IMR-90 (cell line): ENCODE measurements at regions not wholly inside any gene's neighbourhood (a gene's known extent, or its start where the extent isn't known, plus 50 kb on each side); places are given as distances from the start of the nearest gene placed in this dataset.

ENCODE experiments used
- ATAC-seq: fragments of 200-7000 bp; cut with Tn5 transposase; 2 replicates; pipeline ENCODE4 v1.9.1; 2020; ENCODE audit warnings: low read depth, mild to moderate bottlenecking, moderate library complexity
- BruUV-seq: library from RNA; stranded (reverse); fragments of 400-500 nt; replicated peaks from 2 replicates; lab custom pipeline; 2021; lab: Mats Ljungman, UMichigan
- CTCF ChIA-PET: fragments of 300-600 bp; formaldehyde crosslinking; extraction: SDS; loops from one replicate; lab custom pipeline; 2021; ENCODE audit warnings: antibody characterized with exemption; lab: Yijun Ruan, JAX
- POLR2A ChIA-PET: fragments of 300-600 bp; sonication (Branson Sonifier 250); formaldehyde crosslinking; loops from one replicate; lab custom pipeline; 2022; ENCODE audit warnings: antibody characterized with exemption; ENCODE audit not compliant: unreplicated experiment; lab: Charles Lee
- DNase-seq: peaks from one replicate; pipeline ENCODE4 v3.0.0; 2013
- H2AFZ ChIP-seq: replicated peaks from 2 replicates; pipeline ENCODE3; 2013; ENCODE audit warnings: low read length, mild to moderate bottlenecking; ENCODE audit not compliant: poor library complexity
- H2AK5ac ChIP-seq: 2 replicates; pipeline ENCODE4 v1.6.1; 2013; ENCODE audit warnings: low read depth, low read length, inconsistent platforms
- H2AK9ac ChIP-seq: replicated peaks from 2 replicates; pipeline ENCODE3; 2013; ENCODE audit warnings: mild to moderate bottlenecking, low read depth, low read length, moderate library complexity; ENCODE audit not compliant: poor library complexity
- H2BK120ac ChIP-seq: 2 replicates; pipeline ENCODE4 v1.6.1; 2013; ENCODE audit warnings: low read depth, low read length, inconsistent platforms
- H2BK15ac ChIP-seq: 3 replicates; pipeline ENCODE4 v1.6.1; 2013; ENCODE audit warnings: low read depth, low read length, inconsistent platforms
- H2BK20ac ChIP-seq: 2 replicates; pipeline ENCODE4 v1.6.1; 2013; ENCODE audit warnings: low read depth, mild to moderate bottlenecking, inconsistent platforms, low read length, moderate library complexity
- H2BK5ac ChIP-seq: 2 replicates; pipeline ENCODE4 v1.6.1; 2013; ENCODE audit warnings: mild to moderate bottlenecking, low read depth, low read length, inconsistent platforms; ENCODE audit not compliant: poor library complexity, severe bottlenecking
- H3K14ac ChIP-seq: replicated peaks from 2 replicates; pipeline ENCODE4 v1.6.1; 2013; ENCODE audit warnings: low read depth, low read length, inconsistent platforms
- H3K18ac ChIP-seq: 2 replicates; pipeline ENCODE4 v1.6.1; 2013; ENCODE audit warnings: low read depth, low read length, control low read depth
- H3K23ac ChIP-seq: 2 replicates; pipeline ENCODE4 v1.6.1; 2013; ENCODE audit warnings: low read depth, low read length, inconsistent platforms
- H3K27ac ChIP-seq: 2 replicates; pipeline ENCODE4 v1.5.1; 2013; ENCODE audit warnings: mild to moderate bottlenecking, control low read depth, low read length; ENCODE audit not compliant: insufficient read depth
- H3K27me3 ChIP-seq: 2 replicates; pipeline ENCODE4 v1.6.1; 2013; ENCODE audit warnings: low read length; ENCODE audit not compliant: control insufficient read depth, insufficient read depth
- H3K36me3 ChIP-seq: 2 replicates; pipeline ENCODE4 v1.6.1; 2013; ENCODE audit warnings: low read length, mixed read lengths; ENCODE audit not compliant: control insufficient read depth, insufficient read depth
- H3K4ac ChIP-seq: 2 replicates; pipeline ENCODE4 v1.6.1; 2013; ENCODE audit warnings: low read depth, low read length, inconsistent platforms
- H3K4me1 ChIP-seq: 2 replicates; pipeline ENCODE4 v1.6.1; 2013; ENCODE audit warnings: low read length, mixed read lengths; ENCODE audit not compliant: control insufficient read depth, insufficient read depth
- H3K4me2 ChIP-seq: 2 replicates; pipeline ENCODE4 v1.6.1; 2013; ENCODE audit warnings: low read depth, mild to moderate bottlenecking, control low read depth, low read length, moderate library complexity
- H3K4me3 ChIP-seq: 2 replicates; pipeline ENCODE4 v1.5.1; 2013; ENCODE audit warnings: low read depth, mild to moderate bottlenecking, control low read depth, low read length, moderate library complexity; ENCODE audit not compliant: insufficient read depth
- H3K56ac ChIP-seq: 2 replicates; pipeline ENCODE4 v1.6.1; 2013; ENCODE audit warnings: low read length, inconsistent platforms; ENCODE audit not compliant: insufficient read depth; ENCODE audit errors: extremely low read depth
- H3K79me1 ChIP-seq, 2 experiments: 2 replicates each; pipeline ENCODE4 v1.6.1; 2013; ENCODE audit warnings: low read length in 2 of 2, inconsistent platforms in 1 of 2, low read depth in 1 of 2
- H3K9ac ChIP-seq: 2 replicates; pipeline ENCODE4 v1.6.1; 2013; ENCODE audit warnings: low read depth, low read length, control low read depth
- H3K9me1 ChIP-seq: 2 replicates; pipeline ENCODE4 v1.6.1; 2013; ENCODE audit warnings: low read length, inconsistent platforms; ENCODE audit not compliant: insufficient read depth
- H3K9me3 ChIP-seq: 2 replicates; pipeline ENCODE4 v1.6.1; 2013; ENCODE audit warnings: low read length; ENCODE audit not compliant: control insufficient read depth, insufficient read depth
- H4K20me1 ChIP-seq: 2 replicates; pipeline ENCODE4 v1.6.1; 2013; ENCODE audit warnings: low read length, inconsistent platforms; ENCODE audit not compliant: insufficient read depth
- H4K5ac ChIP-seq: 2 replicates; pipeline ENCODE4 v1.6.1; 2013; ENCODE audit warnings: mild to moderate bottlenecking, low read depth, low read length, control low read depth
- H4K8ac ChIP-seq, 2 experiments: 2 replicates each; pipeline ENCODE4 v1.6.1; 2013; ENCODE audit warnings: low read depth in 2 of 2, low read length in 2 of 2, control low read depth in 1 of 2, inconsistent platforms in 1 of 2
- H4K91ac ChIP-seq: 2 replicates; pipeline ENCODE4 v1.6.1; 2013; ENCODE audit warnings: low read depth, low read length, inconsistent platforms; ENCODE audit not compliant: insufficient read depth
- BHLHE40 ChIP-seq: fragments of 150-350 bp; IDR thresholded peaks from 2 replicates; pipeline ENCODE4 v1.6.1; 2016; ENCODE audit warnings: mild to moderate bottlenecking, low read depth, low read length
- CHD1 ChIP-seq: IDR thresholded peaks from 2 replicates; pipeline ENCODE4 v1.6.1; 2012; ENCODE audit warnings: low read depth, low read length, improper control_type of control experiment
- FOS ChIP-seq: fragments of 150-350 bp; IDR thresholded peaks from 2 replicates; pipeline ENCODE4 v1.6.1; 2016; ENCODE audit warnings: low read depth, low read length
- MAZ ChIP-seq: IDR thresholded peaks from 2 replicates; pipeline ENCODE4 v1.6.1; 2012; ENCODE audit warnings: low read depth, mild to moderate bottlenecking, low read length, improper control_type of control experiment, moderate library complexity, borderline replicate concordance
- RAD21 ChIP-seq: IDR thresholded peaks from 2 replicates; pipeline ENCODE4 v1.6.1; 2012; ENCODE audit warnings: low read length, improper control_type of control experiment
- WGBS, 2 experiments: methylation state at CpG; one replicate each; pipeline versions ENCODE4 v1.1.5 to v1.1.7; 2013; ENCODE audit warnings: missing lambda C conversion rate in 2 of 2; ENCODE audit not compliant: insufficient read length in 1 of 2; ENCODE audit errors: extremely low coverage in 2 of 2; 5-methylcytosine and 5-hydroxymethylcytosine counted together
- dilution Hi-C: fragments of 300-500 bp; cut with HindIII; formaldehyde crosslinking; loops from one replicate; pipeline ENCODE4 v1.14.3; 2018; ENCODE audit warnings: low sequenced_read_pairs; ENCODE audit not compliant: unreplicated experiment
- in situ Hi-C: fragments of 300-500 bp; cut with MboI; formaldehyde crosslinking; loops from 3 replicates; pipeline ENCODE4 v1.14.3; 2019; ENCODE audit warnings: low sequenced_read_pairs, inconsistent platforms, mixed read lengths
- intact Hi-C: fragments of 100-400 bp; cut with micrococcal nuclease; formaldehyde crosslinking; loops from 2 replicates; pipeline ENCODE4 v1.10.0; 2022
- TF ChIP-seq, protein P1 (sequence below): fragments of 150-350 bp; IDR thresholded peaks from 2 replicates; pipeline ENCODE4 v1.6.1; 2017; ENCODE audit warnings: mild to moderate bottlenecking, antibody characterized with exemption, low read length, low read depth

DNA sequence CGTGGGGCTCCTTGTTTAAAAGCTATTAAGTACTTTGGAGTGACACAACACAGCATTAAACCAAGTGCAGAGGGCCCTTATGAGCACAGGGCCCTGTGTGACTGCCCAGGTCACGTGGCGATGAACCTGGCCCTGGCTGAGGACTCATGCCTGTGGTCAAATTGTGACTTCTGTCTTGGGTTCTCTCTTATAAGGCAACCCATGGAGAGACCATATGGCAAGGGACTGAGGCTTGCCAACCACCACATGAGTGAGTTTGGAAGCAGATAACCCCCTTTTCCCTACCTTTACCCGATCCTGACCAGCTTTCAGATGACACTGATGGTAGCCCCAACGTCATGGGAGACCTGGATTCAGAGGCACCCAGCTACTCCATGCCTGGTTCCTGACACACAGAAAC lies 140.5 kb downstream of the ZBTB18 start:
- ATAC-seq (no peak), DNase-seq (no peak)
- no peak overlapping the region for H4K91ac ChIP-seq
- in situ Hi-C loops: no loop called here
- H3K9ac ChIP-seq: no peak overlapping the region
- no peak overlapping the region for H3K4me2 ChIP-seq
- H3K56ac ChIP-seq: no peak overlapping the region
- no peak overlapping the region for H2BK120ac ChIP-seq
- no peak overlapping the region for H3K4me3 ChIP-seq
- POLR2A ChIA-PET: no interaction called here
- CTCF ChIA-PET: no interaction called here
- no peak overlapping the region for H2AK5ac ChIP-seq
- no peak overlapping the region for H2AFZ ChIP-seq
- H3K79me1 ChIP-seq: no peaks in the 10 kb centered on the region
- no peaks in the 10 kb centered on the region for H4K20me1 ChIP-seq
- H3K9me3 ChIP-seq: no peaks in the 10 kb centered on the region
- H2AK9ac ChIP-seq: no peak overlapping the region
- no TSS peak for BruUV-seq
- H3K9me1 ChIP-seq: no peaks in the 10 kb centered on the region
- intact Hi-C loops: no loop called here
- no peaks in the 10 kb centered on the region for H3K4me1 ChIP-seq
- no peak overlapping the region for H4K5ac ChIP-seq
- 50% methylated on average over 1 of the region's 5 CpGs; no CpG with 5 or more reads in 1 of the 2 experiments for WGBS, 2 experiments
- no peak overlapping the region for H2BK15ac ChIP-seq
- H3K14ac ChIP-seq: no peak overlapping the region
- H3K27ac ChIP-seq: no peak overlapping the region
- no peak for TF ChIP-seq BHLHE40
- no peak for TF ChIP-seq FOS
- TF ChIP-seq MAZ: no peak
- TF ChIP-seq CHD1: no peak
- no peak for TF ChIP-seq RAD21
- TF ChIP-seq, protein P1, sequence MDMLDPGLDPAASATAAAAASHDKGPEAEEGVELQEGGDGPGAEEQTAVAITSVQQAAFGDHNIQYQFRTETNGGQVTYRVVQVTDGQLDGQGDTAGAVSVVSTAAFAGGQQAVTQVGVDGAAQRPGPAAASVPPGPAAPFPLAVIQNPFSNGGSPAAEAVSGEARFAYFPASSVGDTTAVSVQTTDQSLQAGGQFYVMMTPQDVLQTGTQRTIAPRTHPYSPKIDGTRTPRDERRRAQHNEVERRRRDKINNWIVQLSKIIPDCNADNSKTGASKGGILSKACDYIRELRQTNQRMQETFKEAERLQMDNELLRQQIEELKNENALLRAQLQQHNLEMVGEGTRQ: no peak
- no peaks in the 10 kb centered on the region for H3K36me3 ChIP-seq
- H3K18ac ChIP-seq: no peak overlapping the region
- no peak overlapping the region for H3K4ac ChIP-seq
- no peak overlapping the region for H3K23ac ChIP-seq
- no peak overlapping the region for H2BK5ac ChIP-seq
- dilution Hi-C loops: no loop called here
- H4K8ac ChIP-seq: no peak overlapping the region
- no peaks in the 10 kb centered on the region; the same call in 1 of the 2 replicates for H3K27me3 ChIP-seq
- no peak overlapping the region for H2BK20ac ChIP-seq
